K562 (cell line): ENCODE measurements at regions not wholly inside any gene's neighbourhood (a gene's known extent, or its start where the extent isn't known, plus 50 kb on each side); places are given as distances from the start of the nearest gene placed in this dataset.

ENCODE experiments used
- BACH1 ChIP-seq: fragments of 200-800 bp; sonication (Bioruptor generic); IDR thresholded peaks from 2 replicates; pipeline ENCODE4 v1.6.1; 2016; ENCODE audit warnings: missing genetic modification characterization, missing compliant biosample characterization
- CBX1 ChIP-seq: sonication (generic); IDR thresholded peaks from 2 replicates; pipeline ENCODE4 v1.6.1; 2016; ENCODE audit warnings: antibody characterized with exemption, low read depth, mild to moderate bottlenecking
- ELF2 ChIP-seq: fragments of 250-450 bp; sonication (Bioruptor Pico); IDR thresholded peaks from 2 replicates; pipeline ENCODE4 v1.5.0; 2021; ENCODE audit warnings: mild to moderate bottlenecking
- HNRNPUL1 ChIP-seq: fragments of 200-400 bp; formaldehyde crosslinking; IDR thresholded peaks from 2 replicates; pipeline ENCODE4 v1.6.1; 2017; ENCODE audit warnings: low read length
- MCM5 ChIP-seq: fragments of 450-650 bp; IDR thresholded peaks from 2 replicates; pipeline ENCODE4 v1.6.1; 2016; ENCODE audit warnings: low read depth
- MCM7 ChIP-seq, 2 experiments: fragments of 450-650 bp; IDR thresholded peaks; 2 replicates each; pipeline ENCODE4 v1.6.1; 2016 to 2018
- NFIX ChIP-seq: fragments of 250-450 bp; sonication (Bioruptor Pico); IDR thresholded peaks from 2 replicates; pipeline ENCODE4 v1.4.0; 2020; ENCODE audit warnings: low read depth, mild to moderate bottlenecking, moderate library complexity
- POLR2AphosphoS5 ChIP-seq: IDR thresholded peaks from 2 replicates; pipeline ENCODE4 v1.6.1; 2011; ENCODE audit warnings: mild to moderate bottlenecking, low read depth, low read length, moderate library complexity; ENCODE audit not compliant: control insufficient read depth, insufficient read depth
- PRMT5 ChIP-seq: sonication (generic); formaldehyde crosslinking; IDR thresholded peaks from 2 replicates; pipeline ENCODE4 v1.5.0; 2020; ENCODE audit warnings: missing genetic modification reagents
- PRPF4 ChIP-seq: fragments of 200-400 bp; formaldehyde crosslinking; IDR thresholded peaks from one replicate; pipeline ENCODE4 v1.6.1; 2017; ENCODE audit warnings: low read length, low read depth, mild to moderate bottlenecking; ENCODE audit not compliant: insufficient read depth, poor library complexity, severe bottlenecking
- SMARCA4 ChIP-seq: fragments of 450-650 bp; IDR thresholded peaks from 2 replicates; pipeline ENCODE4 v1.6.1; 2016
- TBP ChIP-seq: optimal IDR thresholded peaks from 2 replicates; pipeline ENCODE3; 2011; ENCODE audit warnings: low read depth, low read length, improper control_type of control experiment
- TCF3 ChIP-seq: sonication (generic); formaldehyde crosslinking; IDR thresholded peaks from 2 replicates; pipeline ENCODE4 v1.4.0; 2020; ENCODE audit warnings: mild to moderate bottlenecking, missing genetic modification reagents
- ZBTB1 ChIP-seq: sonication (generic); formaldehyde crosslinking; IDR thresholded peaks from 2 replicates; pipeline ENCODE4 v1.8.1; 2023; ENCODE audit warnings: missing genetic modification reagents, low read depth, mild to moderate bottlenecking, borderline replicate concordance
- ZFP36 ChIP-seq: fragments of 150-350 bp; IDR thresholded peaks from 2 replicates; pipeline ENCODE4 v1.6.1; 2018; ENCODE audit warnings: low read length, low read depth; ENCODE audit not compliant: partially characterized antibody
- ZNF695 ChIP-seq: fragments of 450-650 bp; formaldehyde crosslinking; IDR thresholded peaks from 2 replicates; pipeline ENCODE4 v1.4.0; 2020; ENCODE audit warnings: mild to moderate bottlenecking, moderate library complexity
- ZNF780A ChIP-seq: fragments of 250-450 bp; sonication (Bioruptor Pico); IDR thresholded peaks from 2 replicates; pipeline ENCODE4 v1.5.0; 2021; ENCODE audit warnings: mild to moderate bottlenecking
- TF ChIP-seq, protein P1 (sequence below): fragments of 250-450 bp; sonication (Bioruptor Pico); IDR thresholded peaks from 2 replicates; pipeline ENCODE4 v1.4.0; 2020; ENCODE audit warnings: mild to moderate bottlenecking
- TF ChIP-seq, protein P2 (sequence below): IDR thresholded peaks from 2 replicates; pipeline ENCODE4 v1.6.1; 2014; ENCODE audit warnings: antibody characterized with exemption
- TF ChIP-seq, protein P3 (sequence below): fragments of 250-450 bp; sonication (Bioruptor Pico); IDR thresholded peaks from 2 replicates; pipeline ENCODE4 v1.9.0; 2021; ENCODE audit warnings: mild to moderate bottlenecking, inconsistent platforms
- TF ChIP-seq, protein P4 (sequence below): sonication (generic); formaldehyde crosslinking; IDR thresholded peaks from 2 replicates; pipeline ENCODE4 v1.8.1; 2023; ENCODE audit warnings: mild to moderate bottlenecking, missing genetic modification reagents

DNA sequence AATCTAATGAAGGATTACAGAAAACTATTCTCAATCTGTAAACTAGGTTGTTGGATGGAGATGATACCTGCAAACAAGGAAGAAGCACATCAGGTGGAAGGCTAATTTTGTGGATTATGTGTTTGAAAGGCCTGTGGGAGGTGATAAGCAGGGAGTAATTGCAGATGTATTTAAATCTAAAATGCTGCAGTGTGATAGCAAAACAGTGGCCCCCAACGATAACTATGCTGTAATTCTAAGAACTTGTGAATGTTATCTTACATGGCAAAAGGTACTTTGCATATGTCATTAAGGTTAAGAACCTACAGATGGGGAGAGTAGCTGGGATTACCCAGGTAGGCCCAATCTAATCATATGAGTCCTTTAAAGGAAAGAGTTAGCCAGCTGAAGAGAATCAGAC is 164.5 kb upstream of the AHR start (continued):
- TF ChIP-seq SMARCA4, result 0 out of 2 replicates have a peak, but pooled peaks have one; percentile 13
- no peak for TF ChIP-seq MCM7 (IDR thresholded peaks at IDR 0.05)
- TF ChIP-seq, protein P1, sequence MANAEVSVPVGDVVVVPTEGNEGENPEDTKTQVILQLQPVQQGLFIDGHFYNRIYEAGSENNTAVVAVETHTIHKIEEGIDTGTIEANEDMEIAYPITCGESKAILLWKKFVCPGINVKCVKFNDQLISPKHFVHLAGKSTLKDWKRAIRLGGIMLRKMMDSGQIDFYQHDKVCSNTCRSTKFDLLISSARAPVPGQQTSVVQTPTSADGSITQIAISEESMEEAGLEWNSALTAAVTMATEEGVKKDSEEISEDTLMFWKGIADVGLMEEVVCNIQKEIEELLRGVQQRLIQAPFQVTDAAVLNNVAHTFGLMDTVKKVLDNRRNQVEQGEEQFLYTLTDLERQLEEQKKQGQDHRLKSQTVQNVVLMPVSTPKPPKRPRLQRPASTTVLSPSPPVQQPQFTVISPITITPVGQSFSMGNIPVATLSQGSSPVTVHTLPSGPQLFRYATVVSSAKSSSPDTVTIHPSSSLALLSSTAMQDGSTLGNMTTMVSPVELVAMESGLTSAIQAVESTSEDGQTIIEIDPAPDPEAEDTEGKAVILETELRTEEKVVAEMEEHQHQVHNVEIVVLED (CRISPR knock-in tag), result no peak
- peak; percentile 43; the same call in 1 of the 2 replicates for TF ChIP-seq TCF3
- TF ChIP-seq ELF2 (CRISPR knock-in tag), result no peak
- TF ChIP-seq ZBTB1 (CRISPR knock-in tag), result no peak
- no peak for TF ChIP-seq BACH1
- TF ChIP-seq, protein P2, sequence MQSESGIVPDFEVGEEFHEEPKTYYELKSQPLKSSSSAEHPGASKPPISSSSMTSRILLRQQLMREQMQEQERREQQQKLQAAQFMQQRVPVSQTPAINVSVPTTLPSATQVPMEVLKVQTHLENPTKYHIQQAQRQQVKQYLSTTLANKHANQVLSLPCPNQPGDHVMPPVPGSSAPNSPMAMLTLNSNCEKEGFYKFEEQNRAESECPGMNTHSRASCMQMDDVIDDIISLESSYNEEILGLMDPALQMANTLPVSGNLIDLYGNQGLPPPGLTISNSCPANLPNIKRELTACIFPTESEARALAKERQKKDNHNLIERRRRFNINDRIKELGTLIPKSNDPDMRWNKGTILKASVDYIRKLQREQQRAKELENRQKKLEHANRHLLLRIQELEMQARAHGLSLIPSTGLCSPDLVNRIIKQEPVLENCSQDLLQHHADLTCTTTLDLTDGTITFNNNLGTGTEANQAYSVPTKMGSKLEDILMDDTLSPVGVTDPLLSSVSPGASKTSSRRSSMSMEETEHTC, result no peak
- TF ChIP-seq, protein P3, sequence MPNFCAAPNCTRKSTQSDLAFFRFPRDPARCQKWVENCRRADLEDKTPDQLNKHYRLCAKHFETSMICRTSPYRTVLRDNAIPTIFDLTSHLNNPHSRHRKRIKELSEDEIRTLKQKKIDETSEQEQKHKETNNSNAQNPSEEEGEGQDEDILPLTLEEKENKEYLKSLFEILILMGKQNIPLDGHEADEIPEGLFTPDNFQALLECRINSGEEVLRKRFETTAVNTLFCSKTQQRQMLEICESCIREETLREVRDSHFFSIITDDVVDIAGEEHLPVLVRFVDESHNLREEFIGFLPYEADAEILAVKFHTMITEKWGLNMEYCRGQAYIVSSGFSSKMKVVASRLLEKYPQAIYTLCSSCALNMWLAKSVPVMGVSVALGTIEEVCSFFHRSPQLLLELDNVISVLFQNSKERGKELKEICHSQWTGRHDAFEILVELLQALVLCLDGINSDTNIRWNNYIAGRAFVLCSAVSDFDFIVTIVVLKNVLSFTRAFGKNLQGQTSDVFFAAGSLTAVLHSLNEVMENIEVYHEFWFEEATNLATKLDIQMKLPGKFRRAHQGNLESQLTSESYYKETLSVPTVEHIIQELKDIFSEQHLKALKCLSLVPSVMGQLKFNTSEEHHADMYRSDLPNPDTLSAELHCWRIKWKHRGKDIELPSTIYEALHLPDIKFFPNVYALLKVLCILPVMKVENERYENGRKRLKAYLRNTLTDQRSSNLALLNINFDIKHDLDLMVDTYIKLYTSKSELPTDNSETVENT (CRISPR knock-in tag), result no peak
- TF ChIP-seq TBP, result no peak
- no peak for TF ChIP-seq MCM5
- TF ChIP-seq PRPF4, result no peak
- TF ChIP-seq CBX1, result no peak
- 0 out of 2 replicates have a peak, but pooled peaks have one; percentile 20 for TF ChIP-seq POLR2AphosphoS5
- TF ChIP-seq, protein P4, sequence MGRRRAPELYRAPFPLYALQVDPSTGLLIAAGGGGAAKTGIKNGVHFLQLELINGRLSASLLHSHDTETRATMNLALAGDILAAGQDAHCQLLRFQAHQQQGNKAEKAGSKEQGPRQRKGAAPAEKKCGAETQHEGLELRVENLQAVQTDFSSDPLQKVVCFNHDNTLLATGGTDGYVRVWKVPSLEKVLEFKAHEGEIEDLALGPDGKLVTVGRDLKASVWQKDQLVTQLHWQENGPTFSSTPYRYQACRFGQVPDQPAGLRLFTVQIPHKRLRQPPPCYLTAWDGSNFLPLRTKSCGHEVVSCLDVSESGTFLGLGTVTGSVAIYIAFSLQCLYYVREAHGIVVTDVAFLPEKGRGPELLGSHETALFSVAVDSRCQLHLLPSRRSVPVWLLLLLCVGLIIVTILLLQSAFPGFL (CRISPR knock-in tag), result no peak
- no peak for TF ChIP-seq ZNF695 (CRISPR knock-in tag)
- TF ChIP-seq ZNF780A (CRISPR knock-in tag), result no peak
- TF ChIP-seq HNRNPUL1, result no peak
- TF ChIP-seq NFIX (CRISPR knock-in tag), result no peak
- TF ChIP-seq ZFP36, result no peak
- no peak for TF ChIP-seq PRMT5 (CRISPR knock-in tag)
